ENCODE measurements at regions not wholly inside any gene's neighbourhood (a gene's known extent, or its start where the extent isn't known, plus 50 kb on each side); places are given as distances from the start of the nearest gene placed in this dataset.

GRCh38 chr15:31179693-31180092, 78.2 kb upstream of the TRPM1 start:
- H3K36me3 ChIP-seq (ENCODE audit: control insufficient read depth, insufficient read depth, low read length): no peaks in the 10 kb centered on the region
- no peaks in the 10 kb centered on the region for H3K9me3 ChIP-seq (ENCODE audit: control insufficient read depth, insufficient read depth, low read depth, low read length)
- H3K27ac ChIP-seq (ENCODE audit: low read length): no peak overlapping the region
- no peak overlapping the region for H3K4me3 ChIP-seq (ENCODE audit: low read depth in 2 of 2, low read length in 2 of 2)
- intact Hi-C loops (cut with micrococcal nuclease; ENCODE audit: unreplicated experiment): no loop called here
- CTCF ChIA-PET: no interaction called here
- DNase-seq (ENCODE audit: low read depth, low spot score) (no peak), ATAC-seq (no peak)
- in situ Hi-C loops (cut with HindIII; ENCODE audit: low pct_unique_long_range_greater_than_20kb, low sequenced_read_pairs): no loop called here
- POLR2A ChIA-PET: no interaction called here
- BruUV-seq (replicated peaks): no TSS peak
- H3K4me1 ChIP-seq (ENCODE audit: control insufficient read depth, insufficient read depth, low read length): no peaks in the 10 kb centered on the region
- TF ChIP-seq SIN3A (IDR thresholded peaks at IDR 0.05; ENCODE audit: borderline replicate concordance, insufficient read depth, low read depth, low read length) (no peak), TCF7L2 (IDR thresholded peaks at IDR 0.05; ENCODE audit: low read depth, low read length) (no peak), REST (IDR thresholded peaks at IDR 0.05; ENCODE audit: insufficient read depth in 1 of 2, low read depth in 2 of 2, low read length in 1 of 2) (no peak), POLR2AphosphoS5 (IDR thresholded peaks at IDR 0.05; ENCODE audit: low read depth, low read length) (no peak)
- TF ChIP-seq, protein P1, sequence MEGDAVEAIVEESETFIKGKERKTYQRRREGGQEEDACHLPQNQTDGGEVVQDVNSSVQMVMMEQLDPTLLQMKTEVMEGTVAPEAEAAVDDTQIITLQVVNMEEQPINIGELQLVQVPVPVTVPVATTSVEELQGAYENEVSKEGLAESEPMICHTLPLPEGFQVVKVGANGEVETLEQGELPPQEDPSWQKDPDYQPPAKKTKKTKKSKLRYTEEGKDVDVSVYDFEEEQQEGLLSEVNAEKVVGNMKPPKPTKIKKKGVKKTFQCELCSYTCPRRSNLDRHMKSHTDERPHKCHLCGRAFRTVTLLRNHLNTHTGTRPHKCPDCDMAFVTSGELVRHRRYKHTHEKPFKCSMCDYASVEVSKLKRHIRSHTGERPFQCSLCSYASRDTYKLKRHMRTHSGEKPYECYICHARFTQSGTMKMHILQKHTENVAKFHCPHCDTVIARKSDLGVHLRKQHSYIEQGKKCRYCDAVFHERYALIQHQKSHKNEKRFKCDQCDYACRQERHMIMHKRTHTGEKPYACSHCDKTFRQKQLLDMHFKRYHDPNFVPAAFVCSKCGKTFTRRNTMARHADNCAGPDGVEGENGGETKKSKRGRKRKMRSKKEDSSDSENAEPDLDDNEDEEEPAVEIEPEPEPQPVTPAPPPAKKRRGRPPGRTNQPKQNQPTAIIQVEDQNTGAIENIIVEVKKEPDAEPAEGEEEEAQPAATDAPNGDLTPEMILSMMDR (IDR thresholded peaks at IDR 0.05): no peak
- no peaks in the 10 kb centered on the region for H3K27me3 ChIP-seq (ENCODE audit: control insufficient read depth, insufficient read depth, low read length)

DNA sequence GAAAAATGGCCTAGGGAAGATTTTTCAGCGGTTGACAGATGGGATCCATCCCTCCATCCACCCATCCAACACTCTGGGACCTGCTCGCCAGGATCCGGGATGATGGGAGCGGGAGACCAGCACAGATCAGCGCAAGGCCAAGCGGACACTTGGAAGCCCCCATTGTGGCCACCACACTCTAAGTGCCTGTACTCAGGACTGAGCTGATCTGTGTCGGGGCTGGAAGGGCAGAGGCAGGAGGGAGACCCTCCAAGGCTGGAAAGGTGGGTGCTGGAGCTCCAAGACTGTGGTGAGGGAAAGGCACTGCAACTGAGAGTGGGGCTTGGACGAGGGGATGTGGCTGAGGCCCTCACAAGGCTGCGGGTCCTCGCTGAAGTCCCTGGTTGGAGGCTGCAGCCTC, 91.8 kb upstream of the TRPM1 start:
- CTCF ChIA-PET: no interaction called here
- intact Hi-C loops (cut with micrococcal nuclease; ENCODE audit: unreplicated experiment): no loop called here

GRCh38 chr15:31195871-31196270, 94.3 kb upstream of the TRPM1 start:
- CTCF ChIA-PET: no interaction called here

More for the DNA sequence above, 91.8 kb upstream of the TRPM1 start:
- ATAC-seq (no peak), DNase-seq (ENCODE audit: low read depth, low spot score) (no peak)
- POLR2A ChIA-PET: no interaction called here
- TF ChIP-seq POLR2AphosphoS5 (IDR thresholded peaks at IDR 0.05; ENCODE audit: low read depth, low read length): no peak
- no peaks in the 10 kb centered on the region for H3K27me3 ChIP-seq (ENCODE audit: control insufficient read depth, insufficient read depth, low read length)
- no peaks in the 10 kb centered on the region for H3K9me3 ChIP-seq (ENCODE audit: control insufficient read depth, insufficient read depth, low read depth, low read length)
- H3K4me3 ChIP-seq (ENCODE audit: low read depth in 2 of 2, low read length in 2 of 2): no peak overlapping the region
- no TSS peak for BruUV-seq (replicated peaks)
- no peak overlapping the region for H3K27ac ChIP-seq (ENCODE audit: low read length)
- in situ Hi-C loops (cut with HindIII; ENCODE audit: low pct_unique_long_range_greater_than_20kb, low sequenced_read_pairs): no loop called here
- no peaks in the 10 kb centered on the region for H3K36me3 ChIP-seq (ENCODE audit: control insufficient read depth, insufficient read depth, low read length)
- no peaks in the 10 kb centered on the region for H3K4me1 ChIP-seq (ENCODE audit: control insufficient read depth, insufficient read depth, low read length)

More at GRCh38 chr15:31195871-31196270, 94.3 kb upstream of the TRPM1 start:
- H3K9me3 ChIP-seq (ENCODE audit: control insufficient read depth, insufficient read depth, low read depth, low read length): no peaks in the 10 kb centered on the region
- H3K4me1 ChIP-seq (ENCODE audit: control insufficient read depth, insufficient read depth, low read length): no peaks in the 10 kb centered on the region
- intact Hi-C loops (cut with micrococcal nuclease; ENCODE audit: unreplicated experiment): loop anchor here (5.0 kb wide), 1 partner anchor 296 kb away; no protein-coding TSS in a partner anchor
- in situ Hi-C loops (cut with HindIII; ENCODE audit: low pct_unique_long_range_greater_than_20kb, low sequenced_read_pairs): no loop called here
- no peaks in the 10 kb centered on the region for H3K27me3 ChIP-seq (ENCODE audit: control insufficient read depth, insufficient read depth, low read length)
- POLR2A ChIA-PET: no interaction called here
- BruUV-seq (replicated peaks): no TSS peak
- no peaks in the 10 kb centered on the region for H3K36me3 ChIP-seq (ENCODE audit: control insufficient read depth, insufficient read depth, low read length)
- DNase-seq (ENCODE audit: low read depth, low spot score): no peak
- no peak for TF ChIP-seq TCF7L2 (IDR thresholded peaks at IDR 0.05; ENCODE audit: low read depth, low read length)
- no peak for TF ChIP-seq REST (IDR thresholded peaks at IDR 0.05; ENCODE audit: insufficient read depth in 1 of 2, low read depth in 2 of 2, low read length in 1 of 2)
- H3K27ac ChIP-seq (ENCODE audit: low read length): no peak overlapping the region
- ATAC-seq: no peak
- H3K4me3 ChIP-seq (ENCODE audit: low read depth in 2 of 2, low read length in 2 of 2): no peak overlapping the region

All from Panc1 (cell line).